K562 (cell line): ENCODE measurements at regions not wholly inside any gene's neighbourhood (a gene's known extent, or its start where the extent isn't known, plus 50 kb on each side); places are given as distances from the start of the nearest gene placed in this dataset.

Experiments
- ATAC-seq: fragments of 200-7000 bp; cut with Tn5 transposase; 3 replicates; pipeline ENCODE4 v1.9.1; 2020; ENCODE audit warnings: moderate library complexity
- BruUV-seq: library from RNA; stranded (reverse); fragments of 400-500 nt; replicated peaks from 2 replicates; lab custom pipeline; 2021; lab: Mats Ljungman, UMichigan
- CTCF ChIA-PET: fragments of 300-600 bp; formaldehyde crosslinking; extraction: SDS; loops from one replicate; lab custom pipeline; 2021; ENCODE audit warnings: low intra/inter-chr PET ratio; lab: Yijun Ruan, JAX
- POLR2A ChIA-PET: fragments of 300-600, 350-650 bp; sonication (Branson Sonifier 250); formaldehyde crosslinking; extraction: SDS; loops from one replicate; lab custom pipeline; 2021; ENCODE audit warnings: antibody characterized with exemption, inconsistent platforms; lab: Yijun Ruan, JAX
- DNase-seq, 4 experiments: peaks; one replicate each; pipeline versions ENCODE4 v3.0.0 to v3.0.0-alpha.2; 2011 to 2018; ENCODE audit warnings: low spot score in 3 of 4, mixed read lengths in 3 of 4; ENCODE audit errors: extremely low read depth in 1 of 4
- FAIRE-seq: peaks from 2 replicates; lab custom pipeline; 2011; peaks lifted over from hg19 to GRCh38; lab: Jason Lieb, UNC
- H2AFZ ChIP-seq: 2 replicates; pipeline ENCODE4 v1.6.0; 2011; ENCODE audit warnings: low read depth, low read length, control low read depth, inconsistent platforms
- H3K27ac ChIP-seq: fragments of 200-600 bp; 3 replicates; pipeline ENCODE4 v1.8.0; 2011; ENCODE audit warnings: low read depth, mild to moderate bottlenecking, control low read depth, inconsistent platforms, low read length, moderate library complexity, mixed read lengths; ENCODE audit errors: extremely low read depth
- H3K27me3 ChIP-seq, 2 experiments: fragments of 300-600 bp in 1 of 2; 2 replicates in 1 of 2; 3 replicates in 1 of 2; pipeline versions ENCODE4 v1.6.0 to v1.8.0; 2011; ENCODE audit warnings: inconsistent platforms in 2 of 2, low read length in 2 of 2, mild to moderate bottlenecking in 1 of 2, mixed read lengths in 1 of 2, moderate library complexity in 1 of 2; ENCODE audit not compliant: control insufficient read depth in 2 of 2, insufficient read depth in 2 of 2
- H3K36me3 ChIP-seq: fragments of 300-600 bp; 3 replicates; pipeline ENCODE4 v1.8.0; 2011; ENCODE audit warnings: mild to moderate bottlenecking, low read length, inconsistent platforms; ENCODE audit not compliant: control insufficient read depth, insufficient read depth
- H3K4me1 ChIP-seq, 2 experiments: fragments of 200-600 bp in 1 of 2; replicated peaks in 1 of 2; 2 replicates in 1 of 2; 3 replicates in 1 of 2; pipeline versions ENCODE4 v1.5.1 to v1.8.0; 2011; ENCODE audit warnings: inconsistent platforms in 2 of 2, low read length in 2 of 2, mild to moderate bottlenecking in 1 of 2, mixed read lengths in 1 of 2, moderate library complexity in 1 of 2; ENCODE audit not compliant: control insufficient read depth in 2 of 2, insufficient read depth in 2 of 2
- H3K4me2 ChIP-seq: 2 replicates; pipeline ENCODE4 v1.6.1; 2011; ENCODE audit warnings: low read length, control low read depth, inconsistent platforms, mixed read lengths; ENCODE audit not compliant: insufficient read depth
- H3K4me3 ChIP-seq: fragments of 200-600 bp; sonication (generic), shearing (Covaris generic); 2 replicates; pipeline ENCODE4 v1.5.1; 2016; ENCODE audit warnings: control low read depth, inconsistent platforms
- H3K79me2 ChIP-seq: fragments of 200-600 bp; 3 replicates; pipeline ENCODE4 v1.8.0; 2011; ENCODE audit warnings: low read length, inconsistent platforms; ENCODE audit not compliant: control insufficient read depth, insufficient read depth
- H3K9ac ChIP-seq, 2 experiments: 2 replicates each; pipeline versions ENCODE4 v1.6.0 to v1.6.1; 2011; ENCODE audit warnings: low read depth in 2 of 2, low read length in 2 of 2, control low read depth in 1 of 2, inconsistent platforms in 1 of 2, mild to moderate bottlenecking in 1 of 2, mixed read lengths in 1 of 2; ENCODE audit not compliant: insufficient read depth in 1 of 2
- H3K9me1 ChIP-seq: one replicate; pipeline ENCODE4 v1.6.0; 2011; ENCODE audit warnings: inconsistent platforms, mild to moderate bottlenecking, low read length, moderate library complexity; ENCODE audit not compliant: control insufficient read depth, insufficient read depth
- H3K9me3 ChIP-seq: replicated peaks from 2 replicates; pipeline ENCODE4 v1.5.1; 2011; ENCODE audit warnings: low read depth, low read length, inconsistent platforms; ENCODE audit not compliant: control insufficient read depth, insufficient read depth
- H4K20me1 ChIP-seq: replicated peaks from 2 replicates; pipeline ENCODE4 v1.6.1; 2011; ENCODE audit warnings: low read length, inconsistent platforms, mixed read lengths; ENCODE audit not compliant: control insufficient read depth, insufficient read depth
- AFF1 ChIP-seq, 2 experiments: fragments of 450-650 bp; IDR thresholded peaks; 2 replicates each; pipeline ENCODE4 v1.6.1; 2018; ENCODE audit warnings: mild to moderate bottlenecking in 2 of 2, low read depth in 1 of 2; ENCODE audit not compliant: partially characterized antibody in 2 of 2
- CEBPG ChIP-seq, 3 experiments: fragments of 200-800 bp in 1 of 3; sonication (Bioruptor generic) in 1 of 3; sonication (generic) in 1 of 3; formaldehyde crosslinking in 1 of 3; IDR thresholded peaks in 2 of 3; conservative IDR thresholded peaks in 1 of 3; 2 replicates each; pipeline versions ENCODE4 v1.6.1 to v1.8.0; 2016 to 2022; ENCODE audit warnings: missing compliant biosample characterization in 2 of 3, missing genetic modification characterization in 2 of 3, mild to moderate bottlenecking in 1 of 3, missing genetic modification reagents in 1 of 3
- ESRRA ChIP-seq: fragments of 450-650 bp; IDR thresholded peaks from 2 replicates; pipeline ENCODE4 v1.6.1; 2014; ENCODE audit warnings: low read depth, mild to moderate bottlenecking, moderate library complexity, borderline replicate concordance
- KLF16 ChIP-seq: IDR thresholded peaks from 2 replicates; pipeline ENCODE4 v1.6.1; 2016; ENCODE audit warnings: antibody characterized with exemption
- WGBS: fragments of 100-300 bp; shearing (Covaris generic); methylation state at CpG from one replicate; pipeline ENCODE4 v1.1.6; 2016; ENCODE audit warnings: low coverage, mixed read lengths; ENCODE audit not compliant: insufficient coverage; ENCODE audit errors: missing lambda C conversion rate; 5-methylcytosine and 5-hydroxymethylcytosine counted together
- in situ Hi-C: fragments of 300-500 bp; cut with MboI; formaldehyde crosslinking; loops from 4 replicates; pipeline ENCODE4 v1.15.0; 2018; ENCODE audit warnings: inconsistent platforms, mixed read lengths
- intact Hi-C: fragments of 100-400 bp; cut with micrococcal nuclease; formaldehyde crosslinking; loops from 2 replicates; pipeline ENCODE4 v1.14.2; 2022

- Histone ChIP-seq H3K9me1 (no peaks in the 10 kb centered on the region), H4K20me1 (no peaks in the 10 kb centered on the region), H2AFZ (no peak overlapping the region), H3K27me3 (peaks cover 0 to 19% of the 10 kb centered on the region in 2 experiments; a peak in 2 of 5 replicates), H3K9ac (no peak overlapping the region), H3K9me3 (no peaks in the 10 kb centered on the region), H3K27ac (no peak overlapping the region), H3K79me2 (no peaks in the 10 kb centered on the region), H3K4me3 (no peak overlapping the region), H3K4me2 (no peak overlapping the region), H3K36me3 (no peaks in the 10 kb centered on the region), H3K4me1 (no peaks in the 10 kb centered on the region; a peak in 1 of 5 replicates)
- TF ChIP-seq ESRRA (0 out of 2 replicates have a peak, but pooled peaks have one; percentile 17), KLF16 (no peak)
- ATAC-seq: no peak
- 16% methylated on average over 6 of the region's 6 CpGs for WGBS
- intact Hi-C loops (no loop called here), in situ Hi-C loops (no loop called here)
- FAIRE-seq: no peak
- no TSS peak for BruUV-seq
- ChIA-PET CTCF (no interaction called here), POLR2A (interaction anchor here (0.6 to 2.2 kb wide), 6 partner anchors 8 to 659 kb away, joined by 3 to 5 read pairs (median 3); no protein-coding TSS in a partner anchor)
- DNase-seq: no peak
Observed at GRCh38 chr1:14521622-14522021, 76.9 kb upstream of the KAZN start.

GRCh38 chr1:14522077-14522925 is 76.2 kb upstream of the KAZN start:
- Histone ChIP-seq H3K9ac (no peak overlapping the region), H2AFZ (no peak overlapping the region), H3K27ac (no peak overlapping the region), H4K20me1 (no peaks in the 10 kb centered on the region), H3K79me2 (no peaks in the 10 kb centered on the region), H3K36me3 (no peaks in the 10 kb centered on the region), H3K27me3 (peaks cover 0 to 19% of the 10 kb centered on the region in 2 experiments; a peak in 2 of 5 replicates), H3K4me2 (no peak overlapping the region), H3K9me3 (no peaks in the 10 kb centered on the region), H3K4me1 (no peaks in the 10 kb centered on the region; a peak in 1 of 5 replicates), H3K9me1 (no peaks in the 10 kb centered on the region), H3K4me3 (no peak overlapping the region)
- intact Hi-C loops: no loop called here
- no TSS peak for BruUV-seq
- POLR2A ChIA-PET: interaction anchor here (0.6 to 2.2 kb wide), 5 partner anchors 9 to 660 kb away, joined by 3 to 5 read pairs (median 3); no protein-coding TSS in a partner anchor
- WGBS: 11% methylated on average over 9 of the region's 9 CpGs
- no peak for TF ChIP-seq CEBPG (CRISPR knock-in tag; IDR thresholded peaks at IDR 0.05)
- TF ChIP-seq CEBPG (tag; conservative IDR thresholded peaks at IDR 0.05 in 1 of 2, IDR thresholded peaks at IDR 0.05 in 1 of 2): peak; percentile 9 to 60; a peak in 3 of 4 replicates
- no peak for TF ChIP-seq AFF1 (IDR thresholded peaks at IDR 0.05; ENCODE audit: low read depth in 1 of 2, partially characterized antibody in 2 of 2)
- FAIRE-seq (no peak), DNase-seq (no peak), ATAC-seq (no peak)
- CTCF ChIA-PET: no interaction called here
- in situ Hi-C loops: no loop called here
